DMS 273 treated with DMSO at 0.1 percent for 48 hours (cell line): ENCODE measurements at regions not wholly inside any gene's neighbourhood (a gene's known extent, or its start where the extent isn't known, plus 50 kb on each side); places are given as distances from the start of the nearest gene placed in this dataset.
"Not testable (repeated sequence)": the region's sequence is repeated elsewhere in the genome, so short reads cannot be mapped to it uniquely, and the experiment has no call there.

ENCODE experiments used
- DNase-seq: peaks from one replicate; lab custom pipeline; 2025; lab: John Stamatoyannopoulos, UW

DNA sequence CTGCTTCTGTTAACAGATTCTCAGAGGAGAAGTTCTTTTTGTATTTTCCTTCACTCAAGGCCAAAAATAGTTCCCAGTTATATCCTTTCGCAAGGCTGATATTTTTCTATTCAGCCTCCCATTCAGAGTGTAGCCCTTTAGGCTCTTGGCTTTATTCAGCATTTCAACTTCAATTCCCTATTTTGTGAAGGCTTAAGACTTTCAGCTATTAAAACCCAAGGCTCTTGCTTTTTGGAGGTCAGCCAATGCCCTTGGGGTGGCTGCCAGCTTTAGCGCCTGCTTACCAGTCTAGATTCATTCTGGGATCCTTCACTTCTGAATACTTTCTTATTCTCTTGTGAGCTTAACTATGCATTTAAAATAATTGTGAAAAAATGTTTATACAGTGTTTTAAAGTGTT, 57.3 kb upstream of the ADGRA3 start:
- no peak for DNase-seq

DNA sequence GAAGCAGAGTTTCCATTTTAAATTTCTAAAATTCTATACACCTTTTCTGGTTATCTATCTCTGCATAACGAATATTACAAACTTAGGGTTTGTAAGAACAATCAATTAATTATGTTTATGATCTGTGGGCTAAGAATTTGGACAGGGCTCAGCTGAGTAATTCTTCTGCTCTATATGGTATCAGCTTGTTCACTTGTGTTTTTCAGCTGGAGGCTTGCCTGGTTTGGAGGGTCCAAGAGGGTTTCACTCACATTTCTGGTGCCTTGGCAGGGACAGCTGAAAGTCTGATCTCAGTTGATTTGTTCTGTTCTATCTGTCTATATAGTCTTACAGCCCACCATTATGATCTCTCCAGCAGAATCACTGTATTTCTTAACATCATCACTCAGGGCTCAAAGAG, 57.8 kb upstream of the ADGRA3 start:
- DNase-seq: no peak

DNA sequence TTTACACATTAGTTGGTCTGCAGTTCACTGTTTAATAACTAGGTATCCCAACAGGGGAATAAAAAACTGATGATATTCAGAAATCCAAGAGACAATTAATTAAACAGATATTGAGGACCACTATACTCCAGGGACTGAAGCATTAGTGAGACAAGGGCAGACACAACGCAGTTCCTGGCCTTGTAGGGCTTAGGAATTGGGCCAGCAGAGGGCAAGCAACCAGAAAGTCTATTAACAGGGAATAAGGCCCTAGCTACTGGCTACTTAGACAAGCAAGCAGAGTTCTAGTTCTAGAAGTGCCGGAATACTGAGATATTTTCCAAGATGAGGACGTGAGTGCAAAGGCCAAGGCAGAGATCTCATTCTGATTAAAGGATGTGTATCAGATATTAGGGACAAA, 58.6 kb upstream of the ADGRA3 start:
- DNase-seq: no peak

DNA sequence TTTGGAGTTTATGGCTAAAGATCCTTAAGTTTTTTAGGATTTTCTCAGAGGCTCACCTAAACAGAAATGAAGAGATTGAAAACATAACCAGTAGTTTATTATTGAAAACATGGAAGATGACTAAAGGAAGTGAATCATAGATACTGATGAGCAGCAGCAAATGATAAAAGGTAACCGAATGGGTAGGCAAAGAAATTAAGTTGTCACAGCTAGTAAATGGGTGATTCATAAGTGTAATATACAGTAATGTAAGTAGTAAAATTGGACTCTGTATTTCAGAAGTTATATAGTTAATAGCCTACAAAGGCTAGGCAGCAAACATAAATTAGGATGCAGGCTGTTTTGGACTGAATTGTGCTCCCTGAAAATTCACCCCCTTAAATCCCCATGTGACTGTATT, 59.0 kb upstream of the ADGRA3 start:
- no peak for DNase-seq

DNA sequence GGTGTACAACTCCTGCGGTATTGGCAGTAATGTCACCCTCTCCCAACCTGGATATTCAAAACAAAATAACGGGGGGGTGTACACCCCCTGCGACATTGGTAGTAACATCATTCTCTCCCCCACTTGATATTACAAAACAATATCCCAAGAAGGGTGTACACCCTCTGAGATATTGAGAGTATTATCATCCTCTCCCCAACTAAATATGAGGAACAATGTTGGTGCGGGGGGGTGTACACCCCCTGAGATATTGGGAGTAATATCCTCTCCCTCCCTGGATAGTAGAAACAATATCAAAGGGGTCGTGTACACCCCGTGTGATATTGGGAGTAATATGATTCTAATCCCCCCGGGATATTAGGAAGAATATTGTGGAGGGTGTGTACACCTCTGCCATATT, 71.4 kb upstream of the ADGRA3 start:
- no peak for DNase-seq

DNA sequence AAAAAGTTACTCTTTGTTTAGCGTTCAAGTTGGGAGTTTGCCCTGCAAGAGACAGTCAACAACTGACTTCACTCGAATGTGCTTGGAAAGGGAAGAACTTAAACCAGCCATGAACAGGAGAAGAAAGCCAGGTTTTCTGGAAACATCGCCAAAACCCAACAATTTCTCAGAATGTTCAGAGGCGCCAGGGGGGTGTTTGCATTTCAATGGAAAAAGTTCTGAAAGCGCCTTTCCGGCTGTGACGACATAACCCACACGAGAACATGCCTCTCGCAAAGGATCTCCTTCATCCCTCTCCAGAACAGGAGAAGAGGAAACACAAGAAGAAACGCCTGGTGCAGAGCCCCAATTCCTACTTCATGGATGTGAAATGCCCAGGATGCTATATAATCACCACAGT, 78.1 kb upstream of the ADGRA3 start:
- no peak for DNase-seq

DNA sequence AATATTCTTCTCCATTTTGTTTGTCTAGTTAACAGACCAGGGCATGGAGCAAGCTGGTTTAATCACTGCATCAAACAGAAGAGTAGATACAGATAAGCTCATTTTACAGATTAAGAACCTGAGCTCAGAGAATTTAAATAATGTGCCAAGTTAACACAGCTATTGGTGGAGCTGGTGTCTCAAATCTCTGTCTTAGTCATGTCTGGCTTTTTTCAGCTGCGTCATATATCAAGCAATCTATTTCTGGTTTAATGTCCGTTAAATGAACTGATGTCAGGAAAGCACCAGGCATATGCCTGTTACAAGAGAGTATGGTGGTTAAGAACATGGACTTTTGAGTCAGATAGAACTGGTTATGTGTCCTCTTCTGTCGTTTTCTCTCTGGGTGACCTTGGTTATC, 79.8 kb upstream of the ADGRA3 start:
- no peak for DNase-seq

DNA sequence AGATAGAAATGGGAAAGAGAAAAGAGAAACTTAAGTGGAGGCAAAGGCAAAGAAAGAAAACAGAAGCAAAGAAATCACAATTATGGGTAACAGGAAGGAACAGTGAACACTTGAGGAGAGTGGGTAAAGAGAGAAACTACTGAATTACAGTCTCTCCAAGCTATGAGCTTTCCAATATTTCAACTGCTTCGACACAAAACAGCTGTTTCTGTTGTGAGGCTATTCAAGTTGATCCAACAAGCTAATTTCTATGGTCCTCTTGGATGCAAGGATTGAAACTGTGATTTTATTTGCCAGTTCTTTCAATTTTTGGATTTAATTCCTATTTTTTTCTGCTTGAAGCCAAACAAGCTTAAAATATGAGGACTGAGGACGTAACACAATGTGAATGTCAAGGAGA, 80.5 kb upstream of the ADGRA3 start:
- DNase-seq: no peak

DNA sequence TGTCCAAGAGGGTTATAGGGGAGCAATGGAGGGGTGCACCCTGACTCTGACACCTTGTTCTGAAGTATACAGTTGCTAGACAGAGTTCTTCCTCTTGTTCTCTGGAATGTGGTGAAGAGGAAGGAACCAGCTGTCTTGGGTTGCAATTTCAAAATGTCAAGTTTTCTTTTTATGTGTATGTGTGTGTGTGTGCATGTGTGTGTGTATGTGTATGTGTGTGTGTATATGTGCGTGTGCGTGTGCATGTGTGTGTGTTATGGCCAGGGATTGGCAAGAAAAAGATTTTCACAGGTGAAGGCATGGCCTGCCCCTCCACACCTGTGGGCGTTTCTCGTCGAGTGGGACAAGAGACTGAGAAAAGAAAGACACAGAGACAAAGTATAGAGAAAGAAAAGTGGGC, 81.6 kb upstream of the ADGRA3 start:
- DNase-seq: no peak

DNA sequence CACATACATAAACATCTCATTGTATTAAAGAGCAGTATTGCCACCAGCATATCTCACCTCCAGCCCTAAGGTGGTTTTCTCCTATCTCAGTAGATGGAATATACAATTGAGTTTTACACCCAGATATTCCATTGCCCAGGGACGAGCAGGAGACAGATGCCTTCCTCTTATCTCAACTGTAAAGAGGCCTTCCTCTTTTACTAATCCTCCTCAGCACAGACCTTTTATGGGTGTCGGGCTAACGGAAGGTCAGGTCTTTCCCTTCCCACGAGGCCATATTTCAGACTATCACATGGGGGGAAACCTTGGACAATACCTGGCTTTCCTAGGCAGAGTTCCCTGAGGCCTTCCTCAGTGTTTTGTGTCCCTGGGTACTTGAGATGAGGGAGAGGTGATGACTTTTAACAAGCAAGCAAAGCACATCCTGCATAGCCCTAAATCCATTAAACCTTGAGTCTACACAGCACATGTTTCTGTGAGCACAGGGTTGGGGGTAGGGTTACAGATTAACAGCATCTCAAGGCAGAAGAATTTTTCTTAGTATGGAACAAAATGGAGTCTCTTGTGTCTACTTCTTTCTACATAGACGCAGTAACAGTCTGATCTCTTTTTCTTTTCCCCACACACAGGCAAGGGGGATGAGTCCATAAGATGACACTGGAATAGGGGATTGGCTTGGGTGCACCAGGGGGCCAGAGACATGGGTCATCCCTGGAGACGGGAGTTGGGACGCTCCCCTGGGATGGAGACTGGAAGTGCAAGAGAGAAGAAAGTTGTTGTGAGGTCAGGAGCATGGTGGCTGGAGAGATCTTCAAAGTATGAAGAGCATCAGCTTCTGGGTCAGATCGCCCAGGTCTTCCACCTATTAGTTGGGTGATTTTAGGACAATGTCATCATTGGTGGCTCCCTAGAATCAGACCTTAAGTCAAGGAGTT, 82.5 kb upstream of the ADGRA3 start:
- not testable (repeated sequence) for DNase-seq

DNA sequence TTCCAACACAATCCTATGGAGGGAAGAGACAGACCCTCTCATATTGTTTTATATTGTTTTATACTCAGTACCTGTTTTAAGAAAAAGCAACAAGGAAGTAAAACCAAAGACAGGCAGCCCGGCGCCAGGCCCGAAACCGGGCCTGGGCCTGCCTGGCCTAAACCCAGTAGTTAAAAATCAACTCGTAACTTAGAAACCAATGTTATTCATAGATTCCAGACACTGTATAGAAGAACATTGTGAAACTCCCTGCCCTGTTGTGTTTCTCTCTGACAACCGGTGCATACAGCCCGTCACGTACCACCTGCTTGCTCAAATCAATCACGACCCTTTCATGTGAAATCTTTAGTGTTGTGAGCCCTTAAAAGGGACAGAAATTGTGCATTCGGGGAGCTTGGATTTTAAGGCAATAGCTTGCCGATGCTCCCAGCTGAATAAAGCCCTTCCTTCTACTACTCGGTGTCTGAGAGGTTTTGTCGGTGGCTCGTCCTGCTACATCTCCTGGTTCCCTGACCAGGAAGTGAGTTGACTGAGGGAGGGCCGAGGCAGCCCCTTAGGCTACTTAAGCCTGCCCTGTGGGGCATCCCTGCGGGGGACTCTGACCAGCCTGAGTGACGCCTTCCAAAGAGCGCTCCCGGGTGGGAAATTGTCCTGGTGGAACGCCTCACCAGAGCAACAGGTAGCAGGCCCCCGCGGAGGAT, 83.5 kb upstream of the ADGRA3 start:
- DNase-seq: not testable (repeated sequence)

DNA sequence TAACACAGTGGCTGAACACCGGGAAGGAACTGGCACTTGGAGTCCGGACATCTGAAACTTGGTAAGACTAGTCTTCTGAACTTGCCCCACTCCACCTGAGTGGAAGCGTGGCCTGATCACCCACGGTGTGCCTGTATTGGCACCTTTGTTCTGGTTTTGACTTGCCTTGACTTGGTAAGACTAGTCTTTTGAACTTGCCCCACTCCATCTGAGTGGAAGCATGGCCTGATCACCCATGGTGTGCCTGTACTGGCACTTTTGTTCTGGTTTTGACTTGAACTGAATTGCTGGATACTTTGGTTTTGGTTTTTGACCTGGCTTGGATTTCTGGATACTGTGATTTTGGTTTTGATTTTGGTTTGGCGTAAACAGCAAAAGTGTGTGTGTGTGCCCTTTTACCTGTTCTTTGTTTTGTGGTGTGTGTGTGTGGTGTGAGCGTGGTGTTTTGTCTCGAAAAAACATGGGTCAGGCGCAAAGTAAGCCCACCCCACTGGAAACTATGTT, 84.1 kb upstream of the ADGRA3 start:
- not testable (repeated sequence) for DNase-seq

DNA sequence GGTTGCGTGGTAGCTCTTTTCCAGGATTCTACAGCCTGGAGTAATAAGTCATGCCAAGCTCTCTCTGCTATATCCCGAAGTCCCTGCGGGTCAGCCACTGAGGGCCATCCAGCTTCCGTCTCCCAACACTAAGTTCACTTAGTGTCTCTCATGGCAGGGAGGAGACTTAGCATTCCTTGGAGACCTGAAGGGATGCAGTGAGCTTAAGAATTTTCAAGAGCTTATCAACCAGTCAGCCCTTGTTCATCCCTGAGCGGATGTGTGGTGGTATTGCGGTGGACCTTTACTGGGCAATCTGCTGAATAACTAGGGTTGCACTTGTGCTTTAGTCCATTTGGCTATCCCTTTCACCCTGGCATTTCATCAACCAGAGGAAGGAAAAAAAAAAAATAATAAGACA, 85.8 kb upstream of the ADGRA3 start:
- DNase-seq: not testable (repeated sequence)

DNA sequence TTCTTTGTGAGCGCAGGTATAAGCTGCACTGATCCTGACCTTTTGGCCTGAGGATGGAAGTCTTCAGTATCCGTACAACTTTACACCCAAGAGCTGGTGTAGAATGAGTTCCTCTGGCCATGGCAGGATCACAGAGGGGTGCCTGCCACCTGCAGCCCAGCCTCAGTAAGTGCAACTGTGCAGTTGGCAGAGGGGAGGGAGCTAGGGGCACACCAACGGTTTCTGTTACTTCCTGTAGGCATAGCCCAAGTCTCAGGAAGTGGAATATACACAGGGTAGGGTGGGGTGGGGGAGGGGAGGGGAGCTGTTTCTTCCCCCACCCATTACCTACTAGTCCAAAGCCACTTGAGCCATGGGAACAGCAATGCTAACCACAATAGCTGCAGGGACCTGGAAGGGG, 85.4 kb upstream of the GBA3 start:
- DNase-seq: peak; percentile 17

DNA sequence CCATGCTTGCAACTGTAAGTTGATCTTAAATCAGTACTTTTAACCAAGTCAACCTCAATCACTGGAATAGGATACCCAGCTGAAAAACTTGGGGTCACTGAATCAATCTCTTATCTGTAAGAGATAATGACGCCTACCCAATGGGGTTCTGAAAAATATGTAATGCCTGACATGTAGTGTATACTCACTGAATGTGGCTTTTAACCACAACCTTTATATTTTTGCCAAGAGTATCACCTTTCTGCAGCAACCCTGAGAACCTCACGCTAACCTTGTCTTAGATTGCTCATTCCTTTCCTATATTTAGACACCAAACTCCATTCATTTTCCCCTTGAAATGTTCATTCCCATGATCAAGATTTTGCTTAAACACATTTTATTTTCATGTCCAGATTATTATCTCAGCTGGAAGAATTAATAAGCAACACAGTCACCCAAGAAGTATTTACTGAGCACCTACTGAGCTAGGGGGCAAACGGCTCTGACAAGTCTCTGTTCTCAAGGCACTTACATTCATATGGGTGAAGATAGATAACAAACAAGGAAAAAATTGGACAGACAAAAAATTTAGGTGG, 82.7 kb upstream of the GBA3 start:
- not testable (repeated sequence) for DNase-seq

DNA sequence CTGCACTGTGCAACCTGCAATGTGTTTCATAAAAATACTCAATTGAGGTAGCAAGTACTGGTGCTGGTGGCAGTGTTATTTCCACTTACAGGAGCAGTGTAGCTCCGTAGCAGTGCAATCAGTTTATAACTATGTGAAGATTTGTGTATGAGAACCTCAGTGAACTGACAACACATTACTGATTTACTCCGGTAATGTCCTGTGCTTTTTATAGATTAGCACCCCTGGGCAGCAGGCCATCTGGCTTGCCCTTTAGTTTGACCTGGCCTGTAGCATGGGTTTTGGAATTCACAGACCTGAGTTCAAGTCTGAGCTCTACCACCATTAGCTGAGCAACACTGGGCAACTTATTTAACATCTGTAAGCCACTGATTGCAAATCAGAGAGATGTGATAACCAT, 78.6 kb upstream of the GBA3 start:
- DNase-seq: no peak

DNA sequence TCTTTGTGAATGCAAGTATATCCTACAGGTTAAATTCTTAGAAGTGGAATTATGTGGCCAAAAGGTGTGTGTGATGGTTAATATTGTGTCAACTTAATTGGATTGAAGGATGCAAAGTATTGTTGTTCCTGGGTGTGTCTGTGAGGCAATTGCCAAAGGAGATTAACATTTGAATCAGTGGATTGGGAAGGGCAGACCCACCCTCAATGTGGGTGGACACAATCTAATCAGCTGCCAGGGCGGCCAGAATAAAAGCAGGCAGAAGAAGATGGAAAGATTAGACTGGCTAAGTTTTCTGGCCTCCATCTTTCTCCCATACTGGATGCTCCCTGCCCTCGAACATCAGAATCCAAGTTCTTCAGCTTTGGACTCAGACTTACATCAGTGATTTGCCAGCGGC, 76.2 kb upstream of the GBA3 start:
- no peak for DNase-seq

DNA sequence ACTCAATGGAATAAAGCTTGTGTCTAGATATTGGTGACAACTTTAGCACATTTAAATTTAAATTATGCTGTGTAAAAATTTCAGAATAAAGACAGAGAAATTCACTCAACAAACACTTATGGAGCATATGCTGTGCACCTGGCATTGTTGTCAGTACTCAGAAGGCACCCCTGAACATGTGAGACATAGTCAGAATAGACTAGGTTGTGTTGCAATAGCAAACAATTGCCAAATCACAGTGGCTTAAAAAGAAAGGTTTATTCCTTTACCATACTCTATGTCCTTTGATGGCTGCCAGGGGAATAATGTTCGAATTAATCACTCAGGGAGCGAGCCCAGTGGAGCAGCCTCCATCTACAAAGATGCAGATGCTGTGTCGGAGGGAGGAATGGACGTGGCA, 72.6 kb upstream of the GBA3 start:
- not testable (repeated sequence) for DNase-seq

DNA sequence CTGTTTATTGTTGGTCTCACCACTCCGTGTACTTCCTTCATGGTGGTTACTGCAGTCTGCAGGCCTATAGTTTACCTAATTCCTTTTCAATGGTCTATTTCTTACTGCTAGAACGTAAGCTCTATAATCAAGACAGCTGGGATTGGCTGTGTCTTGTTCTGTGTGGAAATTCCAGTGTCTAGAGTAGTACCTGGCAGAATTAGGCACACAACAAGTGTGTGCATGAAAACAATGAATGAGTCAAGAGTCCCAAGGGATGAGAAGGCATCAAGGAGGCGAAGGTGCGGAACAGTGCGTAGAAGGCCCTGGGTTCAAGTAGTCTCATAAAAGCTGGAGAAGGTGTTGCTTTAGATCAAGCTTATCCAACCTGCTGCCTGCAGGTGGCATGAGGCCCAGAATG, 70.8 kb upstream of the GBA3 start:
- DNase-seq: not testable (repeated sequence)

DNA sequence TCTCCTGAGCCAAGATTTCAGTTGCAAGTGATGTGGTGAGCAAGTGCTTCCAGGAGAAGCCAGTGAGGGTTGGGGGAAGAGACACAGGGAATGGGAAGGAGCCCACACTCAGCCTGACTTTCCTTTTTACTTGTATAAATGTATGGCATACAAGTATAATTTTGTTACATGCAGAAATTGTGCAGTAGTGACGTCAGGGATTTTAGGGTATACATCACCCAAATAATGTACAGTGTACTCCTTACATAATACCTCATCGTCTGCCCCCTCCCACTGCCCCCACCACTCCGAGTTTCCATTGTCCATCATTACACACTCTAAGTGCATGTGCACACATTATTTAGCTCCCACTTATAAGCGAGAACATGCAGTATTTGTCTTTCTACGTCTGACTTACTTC, 68.7 kb upstream of the GBA3 start:
- not testable (repeated sequence) for DNase-seq

DNA sequence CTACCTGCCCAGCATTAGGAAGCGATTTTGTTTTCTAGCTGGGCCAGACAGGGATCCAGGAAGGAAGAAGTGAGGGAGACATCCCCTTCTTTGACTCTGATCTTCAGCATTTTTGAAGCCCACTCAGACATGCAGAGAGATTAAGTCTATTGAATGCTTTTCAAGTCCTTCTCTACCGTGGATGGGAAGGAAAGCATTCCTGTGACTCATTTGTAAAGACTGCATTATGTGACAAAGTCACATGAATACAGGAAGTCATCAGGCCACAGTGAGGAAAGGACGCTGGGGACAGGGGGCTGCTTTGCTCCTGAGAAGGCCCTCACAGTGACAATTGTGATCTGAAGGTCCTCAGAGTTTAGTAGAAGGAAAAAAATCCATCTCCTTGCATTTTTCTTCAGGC, 67.4 kb upstream of the GBA3 start:
- no peak for DNase-seq

DNA sequence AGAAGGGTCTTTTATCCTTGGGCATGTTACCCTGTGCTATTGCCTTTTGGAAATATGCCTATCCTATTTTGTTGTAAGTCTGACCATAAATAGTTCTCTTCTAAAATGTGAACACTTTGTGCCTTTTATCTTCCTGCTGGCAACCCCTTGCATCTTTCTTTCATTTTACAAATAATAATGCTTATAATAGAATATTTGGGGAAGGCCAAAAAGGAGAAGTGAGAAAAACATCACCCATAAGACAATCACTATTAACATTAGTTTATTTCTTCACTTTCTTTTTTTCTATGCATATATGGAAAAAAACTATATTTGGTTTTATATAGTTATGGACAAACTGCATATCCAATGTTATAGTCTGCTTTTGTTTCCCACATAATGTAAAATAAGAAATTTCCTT, 64.9 kb upstream of the GBA3 start:
- not testable (repeated sequence) for DNase-seq
